Smooth muscle cell (in vitro differentiated cells): ENCODE measurements at regions not wholly inside any gene's neighbourhood (a gene's known extent, or its start where the extent isn't known, plus 50 kb on each side); places are given as distances from the start of the nearest gene placed in this dataset.
"Not testable (repeated sequence)": the region's sequence is repeated elsewhere in the genome, so short reads cannot be mapped to it uniquely, and the experiment has no call there.

Source experiments
- DNase-seq: peaks from one replicate; lab custom pipeline; 2025; ENCODE audit not compliant: unreplicated experiment; lab: John Stamatoyannopoulos, UW
- H2AFZ ChIP-seq: fragments of 200-600 bp; sonication (generic); 2 replicates; pipeline ENCODE4 v1.6.0; 2016; ENCODE audit warnings: antibody characterized with exemption, low read depth, mild to moderate bottlenecking
- H3F3A ChIP-seq: fragments of 200-600 bp; sonication (generic); 2 replicates; pipeline ENCODE4 v1.6.0; 2017; ENCODE audit warnings: antibody characterized with exemption, low read depth
- H3K27ac ChIP-seq: fragments of 200-600 bp; sonication (generic); 2 replicates; pipeline ENCODE4 v1.5.1; 2016; ENCODE audit warnings: low read depth, mild to moderate bottlenecking
- H3K27me3 ChIP-seq: fragments of 200-600 bp; sonication (generic); 2 replicates; pipeline ENCODE4 v1.6.1; 2016; ENCODE audit warnings: low read depth, mild to moderate bottlenecking
- H3K36me3 ChIP-seq: fragments of 200-600 bp; sonication (generic); 2 replicates; pipeline ENCODE4 v1.5.1; 2016; ENCODE audit warnings: low read depth
- H3K4me1 ChIP-seq: fragments of 200-600 bp; sonication (generic); 2 replicates; pipeline ENCODE4 v1.5.1; 2016; ENCODE audit warnings: low read depth
- H3K4me2 ChIP-seq: fragments of 200-600 bp; sonication (generic); 2 replicates; pipeline ENCODE4 v1.6.0; 2016; ENCODE audit warnings: mild to moderate bottlenecking
- H3K4me3 ChIP-seq: fragments of 200-600 bp; sonication (generic); 2 replicates; pipeline ENCODE4 v1.5.1; 2016; ENCODE audit warnings: mild to moderate bottlenecking
- H3K79me2 ChIP-seq: fragments of 200-600 bp; sonication (generic); 2 replicates; pipeline ENCODE4 v1.6.0; 2016; ENCODE audit warnings: low read depth, mild to moderate bottlenecking
- H3K9ac ChIP-seq: fragments of 200-600 bp; sonication (generic); 2 replicates; pipeline ENCODE4 v1.6.0; 2016; ENCODE audit warnings: low read depth
- H3K9me3 ChIP-seq: fragments of 200-600 bp; sonication (generic); replicated peaks from 2 replicates; pipeline ENCODE4 v1.5.1; 2016; ENCODE audit warnings: low read depth
- H4K20me1 ChIP-seq: fragments of 200-600 bp; sonication (generic); 2 replicates; pipeline ENCODE4 v1.6.0; 2016; ENCODE audit warnings: low read depth
- CTCF ChIP-seq: fragments of 200-600 bp; sonication (generic); IDR thresholded peaks from 2 replicates; pipeline ENCODE4 v1.5.1; 2017; ENCODE audit warnings: borderline replicate concordance, mild to moderate bottlenecking, antibody characterized with exemption; ENCODE audit not compliant: insufficient read depth, poor library complexity, severe bottlenecking
- WGBS: methylation state at CpG from one replicate; pipeline ENCODE4 v1.1.7; 2016; ENCODE audit warnings: low lambda C conversion rate; 5-methylcytosine and 5-hydroxymethylcytosine counted together

- no peak for DNase-seq
- TF ChIP-seq CTCF = no peak
- Histone ChIP-seq H3K4me3 (no peak overlapping the region), H2AFZ (no peak overlapping the region), H3K4me1 (no peaks in the 10 kb centered on the region), H3K9ac (no peak overlapping the region), H3K4me2 (no peak overlapping the region), H3K36me3 (no peaks in the 10 kb centered on the region), H3K9me3 (no peaks in the 10 kb centered on the region), H3F3A (no peaks in the 10 kb centered on the region), H4K20me1 (no peaks in the 10 kb centered on the region), H3K27me3 (no peaks in the 10 kb centered on the region), H3K79me2 (no peaks in the 10 kb centered on the region), H3K27ac (no peak overlapping the region)
- 31% methylated on average over 2 of the region's 2 CpGs for WGBS
Observed at GRCh38 chr5:26495437-26495836, 542.9 kb downstream of the CDH9 start.

GRCh38 chr5:26492906-26493459, 545.4 kb downstream of the CDH9 start:
- H3K79me2 ChIP-seq = no peaks in the 10 kb centered on the region
- H3K27ac ChIP-seq = no peak overlapping the region
- no peaks in the 10 kb centered on the region for H3K27me3 ChIP-seq
- H3K9ac ChIP-seq = no peak overlapping the region
- no peak overlapping the region for H2AFZ ChIP-seq
- no peaks in the 10 kb centered on the region for H3F3A ChIP-seq
- H3K9me3 ChIP-seq = no peaks in the 10 kb centered on the region
- H3K4me3 ChIP-seq = no peak overlapping the region
- WGBS = 92% methylated on average over 2 of the region's 2 CpGs
- H3K4me1 ChIP-seq = no peaks in the 10 kb centered on the region
- H3K36me3 ChIP-seq = no peaks in the 10 kb centered on the region
- no peaks in the 10 kb centered on the region for H4K20me1 ChIP-seq
- TF ChIP-seq CTCF = no peak
- no peak for DNase-seq
- H3K4me2 ChIP-seq = no peak overlapping the region

- no peaks in the 10 kb centered on the region for H4K20me1 ChIP-seq
- no peaks in the 10 kb centered on the region for H3K4me1 ChIP-seq
- no peaks in the 10 kb centered on the region for H3F3A ChIP-seq
- H3K9ac ChIP-seq = no peak overlapping the region
- no peaks in the 10 kb centered on the region for H3K79me2 ChIP-seq
- no peak for DNase-seq
- H3K9me3 ChIP-seq = no peaks in the 10 kb centered on the region
- H3K27ac ChIP-seq = no peak overlapping the region
- H3K4me3 ChIP-seq = no peak overlapping the region
- no peaks in the 10 kb centered on the region for H3K27me3 ChIP-seq
- 88% methylated on average over 3 of the region's 3 CpGs for WGBS
- no peaks in the 10 kb centered on the region for H3K36me3 ChIP-seq
- TF ChIP-seq CTCF = no peak
- no peak overlapping the region for H2AFZ ChIP-seq
- H3K4me2 ChIP-seq = no peak overlapping the region
Observed at GRCh38 chr5:26487553-26487952, 550.8 kb downstream of the CDH9 start.

GRCh38 chr5:26486631-26487030, 551.8 kb downstream of the CDH9 start:
- no peaks in the 10 kb centered on the region for H3K79me2 ChIP-seq
- DNase-seq = no peak
- no peak overlapping the region for H3K4me2 ChIP-seq
- no peaks in the 10 kb centered on the region for H4K20me1 ChIP-seq
- H3K4me3 ChIP-seq = no peak overlapping the region
- H3K36me3 ChIP-seq = no peaks in the 10 kb centered on the region
- H3K27ac ChIP-seq = no peak overlapping the region
- no peaks in the 10 kb centered on the region for H3K27me3 ChIP-seq
- WGBS = 90% methylated on average over 3 of the region's 3 CpGs
- H3K9me3 ChIP-seq = no peaks in the 10 kb centered on the region
- H3K9ac ChIP-seq = no peak overlapping the region
- no peak for TF ChIP-seq CTCF
- no peaks in the 10 kb centered on the region for H3F3A ChIP-seq
- no peak overlapping the region for H2AFZ ChIP-seq
- no peaks in the 10 kb centered on the region for H3K4me1 ChIP-seq

- not testable (repeated sequence) for H4K20me1 ChIP-seq, H3K9ac ChIP-seq, H3K79me2 ChIP-seq, H3K4me3 ChIP-seq, H3K36me3 ChIP-seq, H3K4me1 ChIP-seq, H3K4me2 ChIP-seq, H3F3A ChIP-seq, H2AFZ ChIP-seq, H3K27ac ChIP-seq, DNase-seq, H3K9me3 ChIP-seq, H3K27me3 ChIP-seq
- 98% methylated on average over 41 of the region's 46 CpGs for WGBS
Observed at GRCh38 chr5:26485146-26485860, 553.1 kb downstream of the CDH9 start.
